Right ventricle myocardium inferior (tissue), 1 donor: ENCODE measurements at regions not wholly inside any gene's neighbourhood (a gene's known extent, or its start where the extent isn't known, plus 50 kb on each side); places are given as distances from the start of the nearest gene placed in this dataset.
"Not testable (repeated sequence)": the region's sequence is repeated elsewhere in the genome, so short reads cannot be mapped to it uniquely, and the experiment has no call there.

Source experiments
- ATAC-seq: fragments of 200-7000 bp; cut with Tn5 transposase; one replicate; pipeline ENCODE4 v1.9.1; 2020; ENCODE audit warnings: mild to moderate bottlenecking, moderate library complexity
- DNase-seq: peaks from one replicate; pipeline ENCODE4 v3.0.0; 2021; ENCODE audit errors: missing footprints
- intact Hi-C: fragments of 100-400 bp; cut with DNase I; formaldehyde crosslinking; loops from one replicate; pipeline ENCODE4 v1.11.0; 2022
- donor health status: DM: no; HTN: yes; CAD: no; lungs with severe emphysema.

DNA sequence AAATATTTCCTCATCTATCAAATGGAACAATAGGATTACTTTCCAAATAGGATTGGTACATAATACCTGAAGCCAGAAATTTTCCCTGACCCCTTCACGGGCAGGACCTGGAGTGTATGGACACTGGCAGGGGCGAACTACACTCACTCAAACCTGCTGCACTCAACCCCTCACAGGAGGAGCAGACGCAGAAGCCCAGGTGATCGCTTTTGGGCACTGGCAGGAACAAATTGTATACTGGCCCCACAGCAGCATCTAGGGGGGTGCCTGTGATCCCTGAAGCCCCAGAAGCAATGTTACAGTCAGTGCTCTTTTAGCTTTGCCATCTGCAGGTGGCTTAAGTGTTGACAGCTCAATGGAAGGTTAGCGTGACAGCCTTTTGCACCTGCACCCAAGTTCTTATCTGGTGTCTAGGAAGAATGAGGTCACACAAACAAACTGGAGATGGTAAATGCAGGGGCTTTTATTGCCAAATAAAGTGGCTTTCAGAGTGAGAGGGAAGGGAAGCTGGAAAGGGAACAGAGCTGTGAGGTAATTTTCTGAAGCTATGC is 199.2 kb upstream of the NEGR1 start:
- no peak for ATAC-seq
- no peak for DNase-seq
- intact Hi-C loops = no loop called here

DNA sequence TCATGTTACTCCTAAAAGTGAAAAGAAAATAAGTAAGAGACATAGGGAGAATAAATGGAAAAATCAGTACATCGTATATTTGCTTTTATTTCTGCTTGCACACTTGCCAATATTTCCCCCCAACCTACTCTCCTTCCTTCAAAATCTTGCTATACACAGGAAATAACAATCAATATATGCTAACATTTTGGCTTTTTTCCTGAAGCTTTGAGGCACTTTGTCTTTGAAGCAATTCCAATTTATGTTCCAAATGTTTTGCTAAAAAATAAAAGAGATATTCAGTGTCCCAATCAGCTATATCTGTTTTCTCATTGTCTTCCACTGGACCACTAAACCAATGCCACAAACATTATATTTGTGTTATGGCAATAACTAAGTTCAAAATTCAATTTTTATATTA is 184.0 kb upstream of the NEGR1 start:
- intact Hi-C loops = no loop called here
- no peak for ATAC-seq

DNA sequence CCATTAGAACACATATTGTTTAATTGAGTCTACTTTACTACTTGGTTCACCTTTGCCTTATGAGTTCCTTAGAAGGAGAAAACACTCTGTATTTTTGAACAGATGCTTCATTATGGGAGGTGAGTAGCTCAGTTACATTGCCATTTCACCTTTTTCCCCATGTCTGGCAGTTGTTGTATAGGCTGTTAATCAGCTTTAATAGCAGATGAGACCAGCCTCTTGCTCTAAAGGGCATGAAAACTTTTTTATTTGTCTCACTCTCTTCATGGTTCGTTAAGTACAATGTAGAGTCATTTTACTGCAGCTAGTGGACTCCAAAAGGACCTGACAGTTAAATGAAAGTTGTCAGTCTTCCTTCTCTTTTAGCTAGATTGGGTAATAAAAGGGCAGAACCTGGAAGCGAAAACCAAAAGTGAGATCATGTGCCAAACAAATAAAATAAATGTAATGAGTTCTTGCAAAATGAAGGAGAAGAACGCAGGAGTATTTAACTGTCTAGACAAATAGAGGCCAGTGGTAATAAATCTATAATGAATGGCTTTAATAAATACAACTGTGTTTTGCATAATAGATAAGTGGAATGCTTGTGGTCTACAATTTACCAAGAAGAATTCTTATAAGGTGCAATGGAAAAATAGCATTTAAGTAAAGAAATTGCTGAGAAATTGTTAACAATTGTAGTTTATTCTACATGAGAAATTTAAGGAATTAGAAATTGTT is 180.0 kb upstream of the NEGR1 start:
- DNase-seq = no peak
- intact Hi-C loops = no loop called here
- no peak for ATAC-seq

More for the DNA sequence above, 184.0 kb upstream of the NEGR1 start:
- DNase-seq = no peak

DNA sequence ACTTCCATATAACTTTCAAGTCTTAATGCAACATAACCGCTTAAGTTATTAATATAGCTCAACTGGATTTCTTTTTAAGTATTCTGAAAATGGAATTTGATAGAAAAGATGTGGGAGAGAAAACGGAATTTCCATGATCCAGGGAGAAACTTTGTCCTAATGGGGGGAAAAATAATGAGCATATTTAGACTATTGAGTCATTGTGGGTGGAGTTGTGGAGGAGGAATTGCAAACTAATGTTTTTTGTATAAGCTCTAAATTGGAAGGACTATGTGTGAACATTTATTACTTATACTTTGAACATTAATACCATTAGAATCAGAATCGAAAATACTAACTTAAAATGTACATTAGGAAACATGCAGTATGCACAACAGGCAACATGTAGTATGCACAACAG is 159.9 kb upstream of the NEGR1 start:
- intact Hi-C loops = no loop called here
- no peak for ATAC-seq
- DNase-seq = no peak

DNA sequence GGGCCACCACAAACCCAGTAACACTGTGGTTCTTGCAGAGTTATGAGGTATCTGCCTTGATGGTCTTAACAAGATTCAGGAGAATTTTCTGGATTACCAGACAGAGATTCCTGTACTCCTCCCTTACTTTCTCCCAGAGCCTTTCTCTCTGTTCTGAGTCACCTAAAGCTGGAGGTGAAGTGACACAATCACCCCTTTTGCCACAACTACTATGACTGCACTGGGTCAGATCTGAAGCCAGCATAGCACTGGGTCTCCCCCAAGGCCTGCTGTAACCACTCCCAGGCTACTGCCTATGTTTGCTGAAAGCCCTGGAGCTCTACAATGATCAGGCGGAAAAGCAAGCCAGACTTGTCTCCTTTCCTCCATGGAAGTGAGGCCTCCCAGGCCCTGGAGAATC is 156.7 kb upstream of the NEGR1 start:
- DNase-seq = no peak
- no peak for ATAC-seq
- intact Hi-C loops = no loop called here

DNA sequence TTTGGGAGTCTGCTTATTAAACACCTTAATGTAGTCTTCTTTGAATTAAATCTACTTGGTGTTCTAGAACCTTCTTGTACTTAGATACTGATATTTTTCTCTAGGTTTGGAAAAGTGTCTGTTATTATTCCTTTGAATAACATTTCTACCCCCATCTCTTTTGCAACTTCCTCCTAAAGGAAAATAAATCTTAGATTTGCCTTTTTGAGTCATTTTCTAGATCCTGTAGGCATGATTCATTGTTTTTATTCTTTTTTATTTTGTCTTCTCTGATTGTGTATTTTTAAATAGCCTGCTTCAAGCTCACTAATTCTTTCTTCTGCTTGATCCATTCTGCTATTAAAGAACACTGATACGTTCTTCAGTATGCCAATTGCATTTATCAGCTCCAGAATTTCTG is 155.9 kb upstream of the NEGR1 start:
- DNase-seq = no peak
- no peak for ATAC-seq
- intact Hi-C loops = no loop called here

DNA sequence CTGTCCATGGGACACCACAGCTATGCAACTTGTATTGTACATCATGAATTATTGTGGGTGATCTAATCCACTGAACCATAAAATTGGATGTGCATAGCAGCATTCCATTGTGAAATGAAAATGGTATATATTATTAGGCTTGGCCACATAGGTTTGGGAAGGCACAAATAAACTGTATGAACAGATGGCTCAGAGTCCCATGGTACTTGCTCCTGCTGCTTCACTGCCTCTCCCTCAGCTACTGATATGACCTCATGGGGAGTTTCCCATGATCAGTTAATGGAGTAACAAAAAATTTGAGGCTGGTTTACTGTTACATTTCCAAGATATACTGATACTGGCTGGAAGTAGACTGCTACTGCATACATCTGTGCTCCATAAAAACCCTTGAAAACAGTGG is 152.7 kb upstream of the NEGR1 start:
- DNase-seq (no peak), ATAC-seq (no peak)
- intact Hi-C loops = no loop called here

DNA sequence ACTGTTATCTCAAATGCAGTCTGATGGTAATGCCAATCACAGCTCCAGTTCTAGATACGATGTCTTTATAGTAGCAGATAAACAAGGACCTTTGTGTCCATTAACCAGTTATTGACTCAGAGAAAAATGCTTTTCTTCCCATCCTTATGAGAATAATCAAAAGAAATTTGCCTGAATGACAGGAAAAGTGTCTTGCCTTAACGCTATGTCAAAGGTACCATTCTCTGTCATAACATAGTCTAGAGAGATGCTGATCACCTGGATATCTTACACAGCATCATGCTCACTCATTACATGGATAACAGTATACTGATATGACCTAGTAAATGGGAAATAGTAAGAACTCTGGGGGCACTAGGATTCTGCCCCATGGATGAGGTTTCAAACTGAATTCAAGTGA is 151.7 kb upstream of the NEGR1 start:
- ATAC-seq = no peak
- intact Hi-C loops = no loop called here
- no peak for DNase-seq

DNA sequence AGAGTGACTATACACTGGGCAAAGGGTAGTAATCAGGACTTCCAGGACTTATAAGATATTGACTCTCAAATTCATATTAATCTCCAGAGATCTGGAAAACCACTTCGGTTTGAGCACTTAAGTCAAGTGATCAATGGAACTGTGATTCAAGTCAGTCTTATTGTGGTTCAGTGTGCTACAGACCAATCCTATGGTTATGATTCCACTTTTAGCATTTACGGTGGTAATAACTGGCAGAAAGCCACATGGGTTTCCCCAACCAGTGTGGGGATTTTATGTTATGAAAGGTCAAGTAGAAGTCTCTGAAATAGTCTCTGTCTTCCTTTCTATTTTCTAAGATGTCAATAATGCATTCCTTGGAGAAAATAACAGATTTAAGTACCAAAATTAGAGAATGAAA is 151.3 kb upstream of the NEGR1 start:
- ATAC-seq (no peak), DNase-seq (no peak)
- intact Hi-C loops = no loop called here

DNA sequence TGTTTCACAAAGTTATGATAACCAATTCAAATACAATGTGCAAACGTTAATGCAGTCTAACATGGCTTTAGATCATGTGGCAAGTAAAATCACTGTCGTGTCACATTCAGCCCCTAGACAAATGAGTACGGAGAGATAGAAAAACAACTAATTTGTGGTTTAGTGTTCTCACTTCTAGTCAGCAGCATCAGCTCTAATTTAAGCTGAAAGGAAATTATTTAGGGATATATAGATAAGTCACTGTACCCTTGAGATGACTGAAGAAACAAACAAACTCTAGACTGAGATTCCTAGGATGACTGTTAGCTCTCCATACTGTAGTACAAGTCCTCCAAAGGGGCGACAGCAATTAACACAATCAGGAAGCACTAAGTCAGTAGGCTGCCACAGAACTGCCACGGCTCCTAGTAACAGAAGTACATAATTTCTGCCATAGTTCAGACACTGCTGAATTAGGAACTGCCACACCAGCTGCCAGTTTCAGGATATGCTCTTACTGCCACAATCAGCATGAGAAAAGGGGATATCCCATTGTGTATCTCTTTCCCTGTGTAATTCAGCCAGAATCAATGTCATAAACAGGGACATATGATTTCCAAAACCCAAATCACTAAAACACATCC is 150.4 kb upstream of the NEGR1 start:
- DNase-seq (no peak), ATAC-seq (no peak)
- intact Hi-C loops = no loop called here

DNA sequence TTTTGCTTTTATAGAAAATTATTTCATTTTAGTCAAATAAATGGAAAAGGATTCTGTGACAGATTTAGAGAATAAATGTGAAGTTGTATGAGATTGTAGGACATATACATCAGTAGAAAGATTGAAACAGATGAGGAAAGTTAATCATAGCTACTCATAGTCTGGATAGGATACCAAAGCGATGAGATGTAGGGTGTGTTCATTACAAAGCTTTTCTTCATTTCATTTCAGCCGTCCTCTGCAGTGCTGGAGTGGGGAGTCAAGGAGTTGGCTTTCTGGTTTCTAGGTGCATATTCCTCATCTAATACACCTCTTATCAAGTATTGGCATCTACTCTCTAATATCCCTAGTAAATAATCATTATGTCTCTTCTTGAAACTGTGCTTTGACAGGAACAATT is 149.5 kb upstream of the NEGR1 start:
- intact Hi-C loops = no loop called here
- no peak for DNase-seq
- ATAC-seq = no peak

DNA sequence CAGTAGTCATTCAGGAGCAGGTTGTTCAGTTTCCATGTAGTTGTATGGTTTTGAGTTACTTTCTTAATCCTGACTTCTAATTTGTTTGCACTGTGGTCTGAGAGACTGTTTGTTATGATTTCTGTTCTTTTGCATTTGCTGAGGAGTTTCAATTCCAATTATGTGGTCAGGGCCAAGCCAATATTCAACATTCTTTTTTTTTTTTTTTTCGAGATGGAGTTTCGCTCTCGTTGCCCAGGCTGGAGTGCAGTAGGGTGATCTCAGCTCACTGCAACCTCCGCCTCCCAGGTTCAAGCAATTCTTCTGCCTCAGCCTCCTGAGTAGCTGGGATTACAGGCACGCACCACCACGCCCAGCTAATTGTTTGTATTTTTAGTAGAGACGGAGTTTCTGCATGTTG is 145.9 kb upstream of the NEGR1 start:
- intact Hi-C loops, ATAC-seq, DNase-seq: not testable (repeated sequence)

DNA sequence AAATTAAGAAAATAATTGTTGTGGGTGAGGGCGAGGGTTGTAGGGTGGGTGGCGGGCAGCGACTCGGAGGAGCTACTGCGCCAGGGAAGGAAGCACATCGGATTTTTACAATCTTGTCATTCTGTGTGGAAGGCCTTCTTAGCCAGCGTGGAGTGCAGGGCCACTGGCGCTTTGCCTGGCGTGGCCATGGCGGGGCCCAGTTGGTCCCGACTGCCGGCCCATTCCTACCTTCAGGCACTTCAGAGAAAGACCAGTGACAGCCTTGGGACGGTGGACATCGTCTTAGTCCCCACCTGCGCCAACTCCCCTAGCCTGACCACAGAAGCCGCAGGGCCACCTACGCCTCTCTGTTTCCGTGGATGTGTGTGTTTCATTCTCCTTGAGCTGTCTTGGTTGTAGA is 136.9 kb upstream of the NEGR1 start:
- no peak for ATAC-seq
- intact Hi-C loops = no loop called here
- DNase-seq = no peak

DNA sequence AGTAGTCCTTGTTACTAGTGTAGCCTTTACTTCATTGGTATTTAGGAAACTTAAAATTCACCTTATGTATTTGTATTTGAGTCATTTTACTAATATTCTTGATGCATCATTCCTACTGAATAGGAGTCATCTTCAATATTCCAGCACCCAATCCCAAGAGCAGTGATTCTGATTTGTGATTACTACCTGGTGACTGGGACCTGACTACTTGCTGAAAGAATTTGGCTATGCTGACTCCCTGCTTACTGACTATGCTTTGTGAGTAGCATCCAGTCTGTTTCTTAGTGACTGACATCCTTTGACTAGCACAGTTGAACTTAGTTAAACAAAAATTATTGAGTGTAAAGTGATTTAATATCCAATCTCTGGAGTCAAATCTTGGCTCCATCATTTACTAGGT is 129.9 kb upstream of the NEGR1 start:
- intact Hi-C loops = no loop called here
- ATAC-seq = no peak
- DNase-seq = no peak

DNA sequence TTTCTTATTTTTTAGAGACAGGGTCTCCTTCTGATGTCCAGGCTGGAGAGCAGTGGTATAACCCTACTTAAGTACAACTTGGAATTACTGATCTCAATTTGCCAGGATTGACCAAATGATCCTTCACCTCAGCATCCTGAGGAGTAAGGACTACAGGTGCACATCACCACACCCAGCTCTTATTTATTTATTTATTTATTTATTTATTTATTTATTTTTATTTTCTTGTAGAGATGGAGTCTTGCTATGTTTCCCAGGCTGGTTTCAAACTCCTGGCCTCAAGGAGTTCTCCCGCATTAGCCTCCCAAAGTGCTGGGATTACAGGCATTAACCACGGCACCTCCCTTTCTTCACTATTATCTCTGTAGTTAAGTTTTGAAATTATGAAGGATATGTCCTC is 117.5 kb upstream of the NEGR1 start:
- intact Hi-C loops = no loop called here
- no peak for DNase-seq
- ATAC-seq = no peak

DNA sequence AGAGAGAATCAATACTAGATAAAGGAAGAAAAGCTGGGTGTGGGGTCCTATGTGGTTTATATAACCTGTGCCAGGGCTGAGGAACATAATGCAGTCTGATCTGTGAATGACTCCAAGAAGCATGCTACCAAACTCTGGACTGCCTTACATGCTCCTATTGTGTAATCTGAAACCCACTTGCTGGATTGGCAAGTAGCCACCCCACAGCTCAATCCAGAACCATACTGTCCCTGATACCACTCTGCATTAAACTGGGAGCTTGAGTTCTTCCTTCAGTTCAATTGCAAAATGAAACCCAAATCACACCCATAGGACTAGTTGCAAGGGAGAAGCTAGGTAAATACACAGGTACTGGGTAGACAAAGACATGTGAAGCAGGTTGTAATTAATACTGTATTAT is 115.4 kb upstream of the NEGR1 start:
- ATAC-seq = peak; percentile 37
- no peak for DNase-seq
- intact Hi-C loops = no loop called here

DNA sequence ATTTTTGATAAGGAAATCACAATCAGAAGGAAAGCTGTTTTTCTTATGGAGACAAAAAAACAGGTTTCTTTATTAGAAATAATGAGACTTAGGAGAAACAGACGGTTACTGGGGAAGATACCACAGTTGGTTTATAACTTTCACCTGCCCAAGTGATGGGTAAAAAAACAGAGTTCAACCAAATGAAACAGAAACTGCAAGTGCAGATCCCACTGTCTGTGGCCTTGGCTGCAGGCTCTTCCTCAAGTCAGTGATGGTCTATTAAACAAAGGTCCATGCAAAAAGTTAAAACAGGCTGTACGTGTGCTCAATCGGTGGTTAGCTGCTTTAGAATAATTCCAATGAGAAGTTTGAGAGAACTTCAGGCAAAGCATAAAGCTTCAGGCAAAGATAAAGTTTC is 112.1 kb upstream of the NEGR1 start:
- no peak for DNase-seq
- ATAC-seq = no peak
- intact Hi-C loops = no loop called here

DNA sequence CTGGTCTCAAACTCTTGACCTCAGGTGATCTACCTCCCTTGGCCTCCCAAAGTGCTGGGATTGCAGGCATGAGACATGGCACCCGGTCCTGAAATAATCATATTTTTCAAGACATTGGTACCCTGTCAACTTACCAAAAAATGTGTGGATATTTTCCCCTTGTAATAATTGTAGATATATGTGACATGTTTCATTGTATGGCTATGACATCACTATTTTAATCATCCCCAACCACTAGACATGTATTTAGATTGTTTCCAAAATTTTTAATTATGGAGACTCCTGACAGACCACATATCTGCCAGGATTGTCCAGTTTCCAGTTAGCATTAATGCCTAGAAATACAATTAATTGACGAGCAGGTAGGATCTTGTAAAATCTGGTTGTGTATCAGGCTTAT is 96.7 kb upstream of the NEGR1 start:
- DNase-seq = no peak
- intact Hi-C loops = no loop called here
- no peak for ATAC-seq

DNA sequence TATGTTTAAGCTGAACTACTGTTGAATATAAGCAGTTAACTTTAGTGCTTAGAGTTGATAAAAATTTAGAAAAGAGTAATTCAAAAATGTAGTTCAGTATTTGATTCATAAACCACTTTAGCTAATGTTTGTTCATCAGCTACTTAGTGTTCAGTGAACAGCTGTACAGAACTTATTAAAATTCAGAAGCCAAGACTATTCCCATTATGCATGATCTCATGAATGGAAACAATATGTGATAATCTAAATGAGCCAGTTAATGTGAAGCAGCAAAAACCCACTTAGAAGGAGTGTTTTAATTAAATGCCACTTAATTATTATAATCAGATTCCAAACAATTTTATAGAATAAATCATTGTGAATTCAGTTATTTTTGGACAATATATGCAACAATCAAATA is 92.9 kb upstream of the NEGR1 start:
- intact Hi-C loops = no loop called here
- ATAC-seq (no peak), DNase-seq (no peak)

DNA sequence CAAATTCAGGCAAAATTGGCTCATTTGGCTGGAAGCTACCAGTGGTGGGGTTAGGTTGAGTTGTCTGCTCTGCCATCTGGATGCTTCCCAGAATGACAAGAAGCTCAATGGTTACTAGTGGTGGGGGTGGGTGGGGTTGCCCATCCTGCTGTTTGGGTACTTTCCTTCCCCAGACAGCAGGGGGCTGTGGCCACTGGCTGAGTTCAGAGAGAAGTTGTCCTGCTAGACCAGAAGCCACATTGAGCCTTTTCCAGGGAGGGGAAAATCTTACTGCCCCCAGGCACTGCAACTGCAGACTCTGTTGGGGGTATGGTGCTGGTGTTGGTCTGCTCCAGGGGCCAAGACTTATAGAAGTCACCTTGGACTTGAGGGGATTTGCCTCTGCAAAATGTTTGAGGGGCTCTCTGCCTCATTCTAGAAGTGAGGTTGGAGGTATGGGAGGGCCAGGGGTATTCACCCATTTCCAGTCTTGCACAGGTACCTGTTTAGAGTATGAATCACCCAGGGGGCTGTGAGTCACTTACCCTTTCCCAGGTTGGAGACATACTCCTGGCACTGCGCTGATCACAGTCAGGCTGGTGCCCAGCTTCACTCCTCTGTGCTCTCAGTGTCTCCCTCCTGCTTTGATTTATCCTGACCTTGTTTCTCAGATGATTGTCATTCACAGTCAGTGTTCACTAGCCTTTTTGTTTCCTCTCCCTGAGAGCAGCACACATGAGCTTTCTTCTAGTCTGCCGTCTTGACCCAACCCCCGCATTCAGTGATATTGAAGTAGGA is 89.1 kb upstream of the NEGR1 start:
- intact Hi-C loops = no loop called here
- ATAC-seq (no peak), DNase-seq (no peak)
